SJSA1 (cell line): ENCODE measurements at regions not wholly inside any gene's neighbourhood (a gene's known extent, or its start where the extent isn't known, plus 50 kb on each side); places are given as distances from the start of the nearest gene placed in this dataset.

Experiments used
- DNase-seq, 2 experiments: peaks; one replicate each; pipeline ENCODE4 v3.0.0-alpha.2; 2015 to 2020; ENCODE audit warnings: low spot score in 2 of 2, low read depth in 1 of 2
- H3K27ac ChIP-seq: fragments of 250-450 bp; sonication (Bioruptor Pico); 2 replicates; pipeline ENCODE4 v1.5.1; 2020; ENCODE audit warnings: mild to moderate bottlenecking, moderate library complexity
- H3K27me3 ChIP-seq: fragments of 250-450 bp; sonication (Bioruptor Pico); replicated peaks from 2 replicates; pipeline ENCODE4 v1.5.1; 2020; ENCODE audit warnings: mild to moderate bottlenecking, moderate library complexity
- H3K36me3 ChIP-seq: fragments of 250-450 bp; sonication (Bioruptor Pico); 2 replicates; pipeline ENCODE4 v1.5.1; 2020; ENCODE audit warnings: mild to moderate bottlenecking
- H3K4me1 ChIP-seq: fragments of 250-450 bp; sonication (Bioruptor Pico); replicated peaks from 2 replicates; pipeline ENCODE4 v1.6.1; 2021; ENCODE audit warnings: mild to moderate bottlenecking
- H3K4me3 ChIP-seq: fragments of 250-450 bp; sonication (Bioruptor Pico); 2 replicates; pipeline ENCODE4 v1.5.1; 2020; ENCODE audit warnings: mild to moderate bottlenecking
- H3K9me3 ChIP-seq: fragments of 250-450 bp; sonication (Bioruptor Pico); replicated peaks from 2 replicates; pipeline ENCODE4 v1.5.1; 2020; ENCODE audit warnings: mild to moderate bottlenecking

- Histone ChIP-seq H3K36me3 (no peaks in the 10 kb centered on the region), H3K27ac (no peak overlapping the region), H3K4me3 (no peak overlapping the region), H3K27me3 (no peaks in the 10 kb centered on the region), H3K9me3 (no peaks in the 10 kb centered on the region), H3K4me1 (peaks cover 25% of the 10 kb centered on the region)
- no peak for DNase-seq
These were observed 56.0 kb upstream of the SHISAL1 start for GRCh38 chr22:44368611-44369292.

- H3K36me3 ChIP-seq: no peaks in the 10 kb centered on the region
- no peaks in the 10 kb centered on the region for H3K9me3 ChIP-seq
- no peaks in the 10 kb centered on the region for H3K27me3 ChIP-seq
- peaks cover 44% of the 10 kb centered on the region for H3K4me1 ChIP-seq
- H3K4me3 ChIP-seq: no peak overlapping the region
- peak in 1 of 2 experiments; percentile 15 for DNase-seq
- no peak overlapping the region for H3K27ac ChIP-seq
These were observed 53.9 kb upstream of the SHISAL1 start for GRCh38 chr22:44366372-44367300.

GRCh38 chr22:44365832-44366231 is 53.1 kb upstream of the SHISAL1 start:
- Histone ChIP-seq H3K4me1 (peaks cover 52% of the 10 kb centered on the region), H3K27me3 (no peaks in the 10 kb centered on the region), H3K36me3 (no peaks in the 10 kb centered on the region), H3K4me3 (no peak overlapping the region), H3K9me3 (no peaks in the 10 kb centered on the region), H3K27ac (no peak overlapping the region)
- DNase-seq: no peak

- Histone ChIP-seq H3K36me3 (no peaks in the 10 kb centered on the region), H3K27ac (no peak overlapping the region), H3K4me1 (peaks cover 58% of the 10 kb centered on the region), H3K27me3 (no peaks in the 10 kb centered on the region), H3K4me3 (no peak overlapping the region), H3K9me3 (no peaks in the 10 kb centered on the region)
- no peak for DNase-seq
These were observed 52.4 kb upstream of the SHISAL1 start for GRCh38 chr22:44365191-44365590.

GRCh38 chr22:44364751-44365130 is 52.0 kb upstream of the SHISAL1 start:
- Histone ChIP-seq H3K27me3 (no peaks in the 10 kb centered on the region), H3K4me3 (no peak overlapping the region), H3K27ac (no peak overlapping the region), H3K9me3 (no peaks in the 10 kb centered on the region), H3K36me3 (no peaks in the 10 kb centered on the region), H3K4me1 (peaks cover 63% of the 10 kb centered on the region)
- DNase-seq: no peak

GRCh38 chr22:44363980-44364750 is 51.4 kb upstream of the SHISAL1 start:
- no peaks in the 10 kb centered on the region for H3K27me3 ChIP-seq
- DNase-seq: no peak
- peaks cover 69% of the 10 kb centered on the region for H3K4me1 ChIP-seq
- H3K27ac ChIP-seq: peak overlapping the region; percentile 99
- H3K4me3 ChIP-seq: no peak overlapping the region
- H3K9me3 ChIP-seq: no peaks in the 10 kb centered on the region
- H3K36me3 ChIP-seq: no peaks in the 10 kb centered on the region

GRCh38 chr22:44363013-44363979 is 50.5 kb upstream of the SHISAL1 start:
- Histone ChIP-seq H3K36me3 (no peaks in the 10 kb centered on the region), H3K9me3 (no peaks in the 10 kb centered on the region), H3K27me3 (no peaks in the 10 kb centered on the region), H3K27ac (peak overlapping the region; percentile 99), H3K4me1 (peaks cover 69% of the 10 kb centered on the region), H3K4me3 (peak overlapping the region; percentile 22)
- peak; percentile 99 for DNase-seq

GRCh38 chr22:44362249-44363012 is 49.7 kb upstream of the SHISAL1 start:
- H3K4me3 ChIP-seq: no peak overlapping the region
- peak overlapping the region; percentile 99 for H3K27ac ChIP-seq
- no peaks in the 10 kb centered on the region for H3K27me3 ChIP-seq
- peaks cover 69% of the 10 kb centered on the region for H3K4me1 ChIP-seq
- no peaks in the 10 kb centered on the region for H3K9me3 ChIP-seq
- no peaks in the 10 kb centered on the region for H3K36me3 ChIP-seq
- peak in 1 of 2 experiments; percentile 73 for DNase-seq
